Kasumi-1 (cell line): ENCODE measurements at regions not wholly inside any gene's neighbourhood (a gene's known extent, or its start where the extent isn't known, plus 50 kb on each side); places are given as distances from the start of the nearest gene placed in this dataset.

Experiments used
- DNase-seq, 2 experiments: peaks; one replicate each; lab custom pipeline; 2025; lab: John Stamatoyannopoulos, UW

GRCh38 chr2:166560022-166560421 is 66.0 kb upstream of the SCN7A start:
- no peak for DNase-seq

GRCh38 chr2:166550923-166551322 is 56.9 kb upstream of the SCN7A start:
- DNase-seq, result no peak

- DNase-seq, result no peak
These were observed 51.4 kb upstream of the SCN7A start for GRCh38 chr2:166545473-166545872.
